ENCODE measurements at regions not wholly inside any gene's neighbourhood (a gene's known extent, or its start where the extent isn't known, plus 50 kb on each side); places are given as distances from the start of the nearest gene placed in this dataset.

GRCh38 chr17:52419229-52419641, 260.7 kb upstream of the CA10 start:
- TF ChIP-seq CTCF (conservative IDR thresholded peaks at IDR 0.05; ENCODE audit: low read depth, low read length) (no peak), MAZ (IDR thresholded peaks at IDR 0.05; ENCODE audit: borderline replicate concordance, low read depth, low read length) (no peak), POLR2A (IDR thresholded peaks at IDR 0.05; ENCODE audit: low read depth, low read length) (no peak), RAD21 (IDR thresholded peaks at IDR 0.05; ENCODE audit: low read length) (no peak), RFX5 (IDR thresholded peaks at IDR 0.05; ENCODE audit: low read depth, low read length) (no peak), NFE2L2 (IDR thresholded peaks at IDR 0.05; ENCODE audit: low read depth, low read length) (no peak), BHLHE40 (IDR thresholded peaks at IDR 0.05; ENCODE audit: low read depth, low read length) (no peak)

Data from IMR-90 (cell line).